ENCODE measurements at regions not wholly inside any gene's neighbourhood (a gene's known extent, or its start where the extent isn't known, plus 50 kb on each side); places are given as distances from the start of the nearest gene placed in this dataset.

GRCh38 chr10:33899578-33900531 is 565.4 kb upstream of the NRP1 start:
- no peak for DNase-seq (ENCODE audit: extremely low read depth, low read depth)
- no peak for TF ChIP-seq CTCF (IDR thresholded peaks at IDR 0.05; ENCODE audit: low read depth, low read length, missing control alignments)

GRCh38 chr10:33897291-33897752 is 562.9 kb upstream of the NRP1 start:
- no peak for DNase-seq (ENCODE audit: extremely low read depth, low read depth)
- no peak for TF ChIP-seq CTCF (IDR thresholded peaks at IDR 0.05; ENCODE audit: low read depth, low read length, missing control alignments)
- H3K4me3 ChIP-seq (replicated peaks; ENCODE audit: low read depth, low read length), result no peak overlapping the region

More at GRCh38 chr10:33899578-33900531, 565.4 kb upstream of the NRP1 start:
- H3K4me3 ChIP-seq (replicated peaks; ENCODE audit: low read depth, low read length), result no peak overlapping the region

- no peak for TF ChIP-seq CTCF (IDR thresholded peaks at IDR 0.05; ENCODE audit: low read depth, low read length, missing control alignments)
- H3K4me3 ChIP-seq (replicated peaks; ENCODE audit: low read depth, low read length), result no peak overlapping the region
Observed at GRCh38 chr10:33893506-33893905, 559.0 kb upstream of the NRP1 start.

GRCh38 chr10:33889371-33889770 is 554.9 kb upstream of the NRP1 start:
- H3K4me3 ChIP-seq (replicated peaks; ENCODE audit: low read depth, low read length), result no peak overlapping the region
- DNase-seq (ENCODE audit: extremely low read depth, low read depth), result no peak
- no peak for TF ChIP-seq CTCF (IDR thresholded peaks at IDR 0.05; ENCODE audit: low read depth, low read length, missing control alignments)

More at GRCh38 chr10:33893506-33893905, 559.0 kb upstream of the NRP1 start:
- DNase-seq (ENCODE audit: extremely low read depth, low read depth), result no peak

DNA sequence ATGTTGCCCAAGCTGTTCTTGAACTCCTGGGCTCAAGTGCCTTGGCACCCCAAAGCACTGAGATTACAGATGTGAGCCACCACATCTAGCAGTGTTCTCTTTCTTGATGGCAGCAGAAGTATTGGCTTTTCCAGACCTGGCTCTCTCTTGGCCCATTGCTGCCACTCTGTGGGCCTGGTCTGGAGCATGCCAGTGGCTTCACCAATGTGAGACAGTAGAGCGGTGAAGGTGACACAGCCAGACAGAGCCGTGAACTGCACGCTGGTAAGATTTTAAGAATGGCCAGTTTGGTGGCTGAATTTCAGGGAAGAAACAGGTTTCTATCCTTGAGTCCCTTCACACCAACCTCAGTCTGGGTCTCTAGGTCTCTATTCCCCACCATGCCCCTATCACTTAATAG is 552.7 kb upstream of the NRP1 start:
- no peak for TF ChIP-seq CTCF (IDR thresholded peaks at IDR 0.05; ENCODE audit: low read depth, low read length, missing control alignments)
- no peak overlapping the region for H3K4me3 ChIP-seq (replicated peaks; ENCODE audit: low read depth, low read length)
- DNase-seq (ENCODE audit: extremely low read depth, low read depth), result no peak

- DNase-seq (ENCODE audit: extremely low read depth, low read depth), result no peak
- no peak overlapping the region for H3K4me3 ChIP-seq (replicated peaks; ENCODE audit: low read depth, low read length)
- no peak for TF ChIP-seq CTCF (IDR thresholded peaks at IDR 0.05; ENCODE audit: low read depth, low read length, missing control alignments)
Observed at GRCh38 chr10:33886299-33886698, 551.8 kb upstream of the NRP1 start.
